Stimulated activated CD4-positive, alpha-beta T cell treated with anti-CD3 and anti-CD28 coated beads, Interleukin-2, amount 100 ng/mL, for 4 hours (primary cell): ENCODE measurements at regions not wholly inside any gene's neighbourhood (a gene's known extent, or its start where the extent isn't known, plus 50 kb on each side); places are given as distances from the start of the nearest gene placed in this dataset.

Source experiments
- DNase-seq: peaks from one replicate; pipeline ENCODE4 v3.0.0-alpha.2; 2020; ENCODE audit warnings: low read depth

GRCh38 chr4:1495416-1496115 lies 89.3 kb upstream of the NKX1-1 start:
- no peak for DNase-seq

- no peak for DNase-seq
Measured at GRCh38 chr4:1494416-1495315, 88.4 kb upstream of the NKX1-1 start.

- DNase-seq = no peak
Measured at GRCh38 chr4:1493540-1494287, 87.5 kb upstream of the NKX1-1 start.

- no peak for DNase-seq
Measured at GRCh38 chr4:1492651-1493539, 86.7 kb upstream of the NKX1-1 start.

GRCh38 chr4:1492142-1492457 lies 85.9 kb upstream of the NKX1-1 start:
- no peak for DNase-seq

- DNase-seq = no peak
Measured at GRCh38 chr4:1491328-1492141, 85.3 kb upstream of the NKX1-1 start.

- DNase-seq = no peak
Measured at GRCh38 chr4:1490654-1491327, 84.5 kb upstream of the NKX1-1 start.

- DNase-seq = no peak
Measured at GRCh38 chr4:1490011-1490653, 83.9 kb upstream of the NKX1-1 start.

GRCh38 chr4:1489639-1489995 lies 83.4 kb upstream of the NKX1-1 start:
- DNase-seq = no peak

GRCh38 chr4:1488831-1489638 lies 82.8 kb upstream of the NKX1-1 start:
- DNase-seq = no peak

GRCh38 chr4:1488357-1488756 lies 82.1 kb upstream of the NKX1-1 start:
- no peak for DNase-seq

GRCh38 chr4:1487761-1488160 lies 81.5 kb upstream of the NKX1-1 start:
- no peak for DNase-seq

GRCh38 chr4:1487106-1487505 lies 80.9 kb upstream of the NKX1-1 start:
- DNase-seq = no peak

GRCh38 chr4:1485280-1485679 lies 79.0 kb upstream of the NKX1-1 start:
- no peak for DNase-seq

- no peak for DNase-seq
Measured at GRCh38 chr4:1480720-1481119, 74.5 kb upstream of the NKX1-1 start.

GRCh38 chr4:1479454-1479853 lies 73.2 kb upstream of the NKX1-1 start:
- DNase-seq = no peak

- no peak for DNase-seq
Measured at GRCh38 chr4:1478766-1479355, 72.6 kb upstream of the NKX1-1 start.

GRCh38 chr4:1477045-1477840 lies 71.0 kb upstream of the NKX1-1 start:
- DNase-seq = no peak
